Endothelial cell of umbilical vein (primary cell): ENCODE measurements at regions not wholly inside any gene's neighbourhood (a gene's known extent, or its start where the extent isn't known, plus 50 kb on each side); places are given as distances from the start of the nearest gene placed in this dataset.
A peak's percentile ranks its signal among the peaks of the same experiment; 100 is the strongest.

Experiments
- BruUV-seq: library from RNA; stranded (reverse); fragments of 400-500 nt; replicated peaks from 2 replicates; lab custom pipeline; 2021; lab: Mats Ljungman, UMichigan
- CTCF ChIA-PET: fragments of 300-600, 350-600 bp; sonication (Branson Sonifier 250); formaldehyde crosslinking; loops from one replicate; lab custom pipeline; 2021; ENCODE audit warnings: antibody characterized with exemption, inconsistent platforms; lab: Charles Lee
- POLR2A ChIA-PET: fragments of 300-600, 350-600 bp; sonication (Branson Sonifier 250); formaldehyde crosslinking; loops from one replicate; lab custom pipeline; 2021; ENCODE audit warnings: antibody characterized with exemption, inconsistent platforms; lab: Charles Lee
- DNase-seq: peaks from one replicate; pipeline ENCODE4 v3.0.0-alpha.2; 2011; ENCODE audit warnings: low read depth, low spot score
- FAIRE-seq: peaks from 2 replicates; lab custom pipeline; 2011; peaks lifted over from hg19 to GRCh38; lab: Jason Lieb, UNC
- H2AFZ ChIP-seq: 2 replicates; pipeline ENCODE4 v1.6.0; 2012; ENCODE audit warnings: low read depth, low read length, control low read depth, inconsistent platforms
- H3K27ac ChIP-seq: 2 replicates; pipeline ENCODE4 v1.5.1; 2011; ENCODE audit warnings: low read depth, mild to moderate bottlenecking, control low read depth, low read length, moderate library complexity; ENCODE audit not compliant: insufficient read depth
- H3K27me3 ChIP-seq, 2 experiments: 2 replicates each; pipeline versions ENCODE4 v1.6.0 to v1.6.1; 2011; ENCODE audit warnings: low read length in 2 of 2, mixed read lengths in 1 of 2; ENCODE audit not compliant: control insufficient read depth in 2 of 2, insufficient read depth in 2 of 2
- H3K36me3 ChIP-seq, 2 experiments: 2 replicates in 1 of 2; 3 replicates in 1 of 2; pipeline ENCODE4 v1.5.1; 2011; ENCODE audit warnings: low read length in 2 of 2, mild to moderate bottlenecking in 1 of 2, moderate library complexity in 1 of 2; ENCODE audit not compliant: control insufficient read depth in 2 of 2, insufficient read depth in 2 of 2; ENCODE audit errors: extremely low read depth in 1 of 2
- H3K4me1 ChIP-seq: 3 replicates; pipeline ENCODE4 v1.5.1; 2011; ENCODE audit warnings: mild to moderate bottlenecking, low read length; ENCODE audit not compliant: control insufficient read depth, insufficient read depth; ENCODE audit errors: extremely low read depth
- H3K4me2 ChIP-seq: 2 replicates; pipeline ENCODE4 v1.6.1; 2011; ENCODE audit warnings: low read length, control low read depth, mixed read lengths; ENCODE audit not compliant: insufficient read depth
- H3K4me3 ChIP-seq, 3 experiments: fragments of 200-600 bp in 1 of 3; sonication (generic), shearing (Covaris generic) in 1 of 3; replicated peaks in 1 of 3; 2 replicates each; pipeline ENCODE4 v1.5.1; 2011 to 2016; ENCODE audit warnings: control low read depth in 3 of 3, low read length in 3 of 3, mild to moderate bottlenecking in 2 of 3, inconsistent platforms in 1 of 3, low read depth in 1 of 3, moderate library complexity in 1 of 3; ENCODE audit not compliant: insufficient read depth in 1 of 3
- H3K79me2 ChIP-seq: 2 replicates; pipeline ENCODE4 v1.6.0; 2012; ENCODE audit warnings: low read length, inconsistent platforms; ENCODE audit not compliant: control insufficient read depth, insufficient read depth
- H3K9ac ChIP-seq: replicated peaks from 2 replicates; pipeline ENCODE3; 2011; ENCODE audit warnings: low read length, control low read depth; ENCODE audit not compliant: insufficient read depth; ENCODE audit errors: extremely low read depth
- H3K9me1 ChIP-seq: replicated peaks from 3 replicates; pipeline ENCODE4 v1.6.0; 2011; ENCODE audit warnings: mild to moderate bottlenecking, low read length; ENCODE audit not compliant: control insufficient read depth, insufficient read depth; ENCODE audit errors: extremely low read depth
- H3K9me3 ChIP-seq: replicated peaks from 2 replicates; pipeline ENCODE4 v1.5.1; 2012; ENCODE audit warnings: low read length, inconsistent platforms; ENCODE audit not compliant: control insufficient read depth, insufficient read depth
- H4K20me1 ChIP-seq: replicated peaks from 2 replicates; pipeline ENCODE3; 2011; ENCODE audit warnings: mild to moderate bottlenecking, low read length; ENCODE audit not compliant: control insufficient read depth, insufficient read depth; ENCODE audit errors: extremely low read depth
- CTCF ChIP-seq, 2 donors: IDR thresholded peaks; 1 replicate in 1 of 2; 2 replicates in 1 of 2; pipeline ENCODE4 v1.5.1; 2011; ENCODE audit warnings: low read length in 2 of 2, mild to moderate bottlenecking in 2 of 2, moderate library complexity in 2 of 2, control low read depth in 1 of 2, inconsistent platforms in 1 of 2, low read depth in 1 of 2; ENCODE audit not compliant: insufficient read depth in 1 of 2; ENCODE audit errors: extremely low read depth in 1 of 2
- EZH2 ChIP-seq: IDR thresholded peaks from 2 replicates; pipeline ENCODE4 v1.6.1; 2012; ENCODE audit warnings: borderline replicate concordance, low read depth, mild to moderate bottlenecking, moderate library complexity, low read length, inconsistent platforms; ENCODE audit not compliant: severe bottlenecking
- FOS ChIP-seq: IDR thresholded peaks from 2 replicates; pipeline ENCODE4 v1.6.1; 2011; ENCODE audit warnings: mild to moderate bottlenecking, low read length, moderate library complexity, borderline replicate concordance; ENCODE audit not compliant: insufficient read depth
- JUN ChIP-seq: IDR thresholded peaks from 2 replicates; pipeline ENCODE4 v1.6.1; 2011; ENCODE audit warnings: borderline replicate concordance, low read depth; ENCODE audit not compliant: insufficient read length, insufficient read depth
- MAX ChIP-seq: IDR thresholded peaks from 2 replicates; pipeline ENCODE4 v1.6.1; 2011; ENCODE audit not compliant: insufficient read depth, insufficient read length
- MYC ChIP-seq: IDR thresholded peaks from one replicate; pipeline ENCODE4 v1.6.1; 2011; ENCODE audit warnings: mild to moderate bottlenecking, low read depth, low read length
- POLR2AphosphoS5 ChIP-seq: IDR thresholded peaks from 2 replicates; pipeline ENCODE4 v1.6.1; 2012; ENCODE audit warnings: low read depth, mild to moderate bottlenecking, control low read depth, low read length, moderate library complexity; ENCODE audit not compliant: insufficient read depth
- dilution Hi-C: fragments of 300-500 bp; cut with MboI; formaldehyde crosslinking; loops from one replicate; pipeline ENCODE4 v1.15.0; 2019; ENCODE audit warnings: low sequenced_read_pairs; ENCODE audit not compliant: extremely low pct_ligation_motif_present
- intact Hi-C: fragments of 100-400 bp; cut with micrococcal nuclease; formaldehyde crosslinking; loops from one replicate; pipeline ENCODE4 v1.10.0; 2022

GRCh38 chr6:56706981-56707726, 64.5 kb upstream of the DST start:
- POLR2A ChIA-PET: no interaction called here
- Histone ChIP-seq H3K4me2 (no peak overlapping the region), H3K9ac (no peak overlapping the region), H3K27ac (no peak overlapping the region), H3K27me3 (no peaks in the 10 kb centered on the region), H2AFZ (no peak overlapping the region), H4K20me1 (no peaks in the 10 kb centered on the region), H3K9me3 (no peaks in the 10 kb centered on the region), H3K4me1 (peaks cover 16% of the 10 kb centered on the region), H3K9me1 (no peaks in the 10 kb centered on the region), H3K79me2 (peaks cover 37% of the 10 kb centered on the region), H3K4me3 (no peak overlapping the region), H3K36me3 (no peaks in the 10 kb centered on the region)
- CTCF ChIA-PET: interaction anchor here (1.0 to 4.6 kb wide), 3 partner anchors 9 to 70 kb away, joined by 8 to 34 read pairs (median 13); no protein-coding TSS in a partner anchor
- dilution Hi-C loops (no loop called here), intact Hi-C loops (no loop called here)
- no peak for FAIRE-seq
- no TSS peak for BruUV-seq
- DNase-seq: no peak
- TF ChIP-seq EZH2 (no peak), JUN (no peak), MYC (no peak), MAX (no peak), FOS (no peak)

- intact Hi-C loops (loop anchor here (1.0 kb wide), 1 partner anchor 62 kb away; no protein-coding TSS in a partner anchor), dilution Hi-C loops (no loop called here)
- no peak for TF ChIP-seq POLR2AphosphoS5
- TF ChIP-seq CTCF (IDR thresholded peaks at IDR 0.05; ENCODE audit: extremely low read depth in 1 of 2, insufficient read depth in 1 of 2, low read depth in 1 of 2, low read length in 2 of 2): peak; percentile 13 to 25
- FAIRE-seq (peak; percentile 60), DNase-seq (peak; percentile 63)
- BruUV-seq: no TSS peak
- Histone ChIP-seq H3K9me3 (no peaks in the 10 kb centered on the region), H4K20me1 (no peaks in the 10 kb centered on the region), H3K4me2 (no peak overlapping the region), H3K27ac (no peak overlapping the region), H3K4me1 (peaks cover 16% of the 10 kb centered on the region), H3K27me3 (no peaks in the 10 kb centered on the region), H3K4me3 (no peak overlapping the region), H2AFZ (no peak overlapping the region), H3K36me3 (no peaks in the 10 kb centered on the region), H3K9me1 (no peaks in the 10 kb centered on the region), H3K9ac (no peak overlapping the region), H3K79me2 (peaks cover 7% of the 10 kb centered on the region)
- POLR2A ChIA-PET: interaction anchor here (0.6 kb wide), 1 partner anchor 73 kb away, joined by 4 read pairs; no protein-coding TSS in a partner anchor
- CTCF ChIA-PET: interaction anchor here (0.6 to 5.3 kb wide), 47 partner anchors 8 to 500 kb away, joined by 3 to 187 read pairs (median 5); partner anchors contain the start of gene DST
Measured at GRCh38 chr6:56699066-56699654, 56.5 kb upstream of the DST start.
